ENCODE measurements at regions not wholly inside any gene's neighbourhood (a gene's known extent, or its start where the extent isn't known, plus 50 kb on each side); places are given as distances from the start of the nearest gene placed in this dataset.

GRCh38 chr11:104776501-104777170, 121.6 kb downstream of the CASP12 start:
- no peak for TF ChIP-seq POLR2AphosphoS5 (IDR thresholded peaks at IDR 0.05; ENCODE audit: low read depth, low read length)
- TF ChIP-seq TAF1 (IDR thresholded peaks at IDR 0.05; ENCODE audit: borderline replicate concordance, insufficient read depth, low read length) = no peak
- no peak for TF ChIP-seq SIN3A (IDR thresholded peaks at IDR 0.05; ENCODE audit: borderline replicate concordance, insufficient read depth, low read length)
- no peak for TF ChIP-seq REST (IDR thresholded peaks at IDR 0.05; ENCODE audit: insufficient read depth in 1 of 2, low read depth in 2 of 2, low read length in 2 of 2)
